GM23338 (cell line): ENCODE measurements at regions not wholly inside any gene's neighbourhood (a gene's known extent, or its start where the extent isn't known, plus 50 kb on each side); places are given as distances from the start of the nearest gene placed in this dataset.

Experiments used
- ATAC-seq: fragments of 200-7000 bp; cut with Tn5 transposase; 3 replicates; pipeline ENCODE4 v1.9.1; 2020
- DNase-seq: peaks from one replicate; pipeline ENCODE4 v3.0.0-alpha.2; 2015; ENCODE audit warnings: low spot score
- H2AFZ ChIP-seq: fragments of 200-600 bp; sonication (generic); 2 replicates; pipeline ENCODE4 v1.8.0; 2016; ENCODE audit warnings: antibody characterized with exemption, mild to moderate bottlenecking, moderate library complexity
- H3F3A ChIP-seq: fragments of 200-600 bp; sonication (generic); replicated peaks from 2 replicates; pipeline ENCODE4 v1.8.0; 2017; ENCODE audit warnings: antibody characterized with exemption, mixed run types, low read depth
- H3K27ac ChIP-seq: fragments of 200-600 bp; sonication (generic); 2 replicates; pipeline ENCODE4 v1.6.1; 2016; ENCODE audit warnings: low read depth
- H3K27me3 ChIP-seq: fragments of 200-600 bp; sonication (generic); 2 replicates; pipeline ENCODE4 v1.8.0; 2016; ENCODE audit warnings: mild to moderate bottlenecking, mixed run types, moderate library complexity; ENCODE audit not compliant: insufficient read depth
- H3K36me3 ChIP-seq: fragments of 200-600 bp; sonication (generic); 2 replicates; pipeline ENCODE4 v1.8.0; 2016; ENCODE audit warnings: mild to moderate bottlenecking; ENCODE audit not compliant: insufficient read depth
- H3K4me1 ChIP-seq: fragments of 200-600 bp; sonication (generic); 2 replicates; pipeline ENCODE4 v1.8.0; 2016; ENCODE audit warnings: mild to moderate bottlenecking, moderate library complexity; ENCODE audit not compliant: insufficient read depth
- H3K4me2 ChIP-seq: fragments of 200-600 bp; sonication (generic); 2 replicates; pipeline ENCODE4 v1.7.1; 2017; ENCODE audit warnings: mixed run types
- H3K4me3 ChIP-seq: fragments of 200-600 bp; sonication (generic); 2 replicates; pipeline ENCODE4 v1.6.1; 2016; ENCODE audit warnings: mixed run types
- H3K79me2 ChIP-seq: fragments of 200-600 bp; sonication (generic); replicated peaks from 2 replicates; pipeline ENCODE4 v1.8.0; 2017; ENCODE audit warnings: mild to moderate bottlenecking; ENCODE audit not compliant: insufficient read depth
- H3K9me2 ChIP-seq: fragments of 200-600 bp; sonication (generic); 2 replicates; pipeline ENCODE4 v1.8.0; 2017; ENCODE audit not compliant: insufficient read depth
- H4K20me1 ChIP-seq: fragments of 200-600 bp; sonication (generic); replicated peaks from 2 replicates; pipeline ENCODE4 v1.8.0; 2017; ENCODE audit warnings: mild to moderate bottlenecking; ENCODE audit not compliant: insufficient read depth
- H3K27ac Mint-ChIP-seq: 2 replicates; pipeline ENCODE4 v1.8.0; 2020; ENCODE audit warnings: inconsistent platforms, mild to moderate bottlenecking, moderate library complexity, mixed read lengths
- H3K27me3 Mint-ChIP-seq: 3 replicates; pipeline ENCODE4 v1.8.0; 2022; ENCODE audit warnings: low read depth, mild to moderate bottlenecking, moderate library complexity, mixed read lengths, inconsistent platforms; ENCODE audit not compliant: insufficient read depth, poor library complexity
- H3K36me3 Mint-ChIP-seq: 3 replicates; pipeline ENCODE4 v1.8.0; 2021; ENCODE audit warnings: low read depth, mild to moderate bottlenecking, inconsistent platforms, moderate library complexity, mixed read lengths
- H3K4me1 Mint-ChIP-seq: 3 replicates; pipeline ENCODE4 v1.8.0; 2020; ENCODE audit warnings: mild to moderate bottlenecking, inconsistent platforms, mixed read lengths
- H3K4me3 Mint-ChIP-seq: 3 replicates; pipeline ENCODE4 v1.8.0; 2021; ENCODE audit warnings: moderate library complexity, mild to moderate bottlenecking, inconsistent platforms, mixed read lengths
- H3K9me3 Mint-ChIP-seq: 3 replicates; pipeline ENCODE4 v1.8.0; 2020; ENCODE audit warnings: moderate library complexity, mild to moderate bottlenecking, inconsistent platforms, mixed read lengths
- CREB1 ChIP-seq: fragments of 250-450 bp; sonication (Bioruptor Pico); IDR thresholded peaks from 2 replicates; pipeline ENCODE4 v1.5.0; 2020; ENCODE audit warnings: low read depth, mild to moderate bottlenecking, moderate library complexity
- EZH2 ChIP-seq: fragments of 200-600 bp; sonication (generic); IDR thresholded peaks from one replicate; pipeline ENCODE4 v1.8.0; 2017; ENCODE audit warnings: antibody characterized with exemption, mild to moderate bottlenecking, low read depth; ENCODE audit not compliant: unreplicated experiment
- JUNB ChIP-seq: IDR thresholded peaks from one replicate; pipeline ENCODE4 v1.6.1; 2016; ENCODE audit warnings: antibody characterized with exemption; ENCODE audit not compliant: unreplicated experiment
- POLR2AphosphoS5 ChIP-seq: IDR thresholded peaks from 2 replicates; pipeline ENCODE4 v1.6.1; 2016; ENCODE audit warnings: antibody characterized with exemption, low read depth
- STAT1 ChIP-seq: IDR thresholded peaks from one replicate; pipeline ENCODE4 v1.6.1; 2016; ENCODE audit warnings: antibody characterized with exemption; ENCODE audit not compliant: unreplicated experiment
- ZNF114 ChIP-seq: fragments of 250-450 bp; sonication (Bioruptor Pico); IDR thresholded peaks from 2 replicates; pipeline ENCODE4 v1.5.0; 2020; ENCODE audit warnings: mild to moderate bottlenecking, moderate library complexity
- ZNF331 ChIP-seq: fragments of 250-450 bp; sonication (Bioruptor Pico); IDR thresholded peaks from 2 replicates; pipeline ENCODE4 v1.5.0; 2020; ENCODE audit warnings: low read depth, mild to moderate bottlenecking, moderate library complexity
- TF ChIP-seq, protein P1 (sequence below): IDR thresholded peaks from 2 replicates; pipeline ENCODE4 v1.6.1; 2016; ENCODE audit warnings: antibody characterized with exemption
- TF ChIP-seq, protein P2 (sequence below): fragments of 250-450 bp; sonication (Bioruptor Pico); IDR thresholded peaks from 2 replicates; pipeline ENCODE4 v1.5.0; 2020; ENCODE audit warnings: mild to moderate bottlenecking, moderate library complexity
- TF ChIP-seq, protein P3 (sequence below), 2 experiments: fragments of 200-600 bp in 1 of 2; sonication (generic) in 1 of 2; conservative IDR thresholded peaks; 2 replicates each; pipeline versions ENCODE4 v1.5.1 to v1.6.1; 2016 to 2017; ENCODE audit warnings: antibody characterized with exemption in 2 of 2, low read depth in 2 of 2, mild to moderate bottlenecking in 2 of 2, moderate library complexity in 1 of 2

DNA sequence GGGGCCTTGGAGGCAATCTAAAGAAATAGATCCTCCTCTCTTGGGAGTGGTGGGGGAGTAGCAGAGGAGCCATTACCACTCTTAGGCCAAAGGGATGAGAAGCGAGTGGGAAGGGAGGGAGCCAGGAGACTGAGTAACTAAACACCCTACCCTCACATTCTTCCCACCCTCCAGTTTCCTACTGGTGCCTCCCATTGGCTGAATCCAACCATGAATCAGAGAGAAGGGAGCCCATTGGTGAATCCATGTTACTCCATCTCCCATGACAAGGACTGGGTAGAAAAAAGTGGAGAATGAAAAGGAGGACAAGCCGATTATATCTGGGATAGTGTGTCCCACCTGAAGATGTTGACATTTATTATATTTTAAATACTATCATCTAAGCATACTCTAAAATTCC is 76.8 kb upstream of the LHX5 start:
- TF ChIP-seq, protein P1, sequence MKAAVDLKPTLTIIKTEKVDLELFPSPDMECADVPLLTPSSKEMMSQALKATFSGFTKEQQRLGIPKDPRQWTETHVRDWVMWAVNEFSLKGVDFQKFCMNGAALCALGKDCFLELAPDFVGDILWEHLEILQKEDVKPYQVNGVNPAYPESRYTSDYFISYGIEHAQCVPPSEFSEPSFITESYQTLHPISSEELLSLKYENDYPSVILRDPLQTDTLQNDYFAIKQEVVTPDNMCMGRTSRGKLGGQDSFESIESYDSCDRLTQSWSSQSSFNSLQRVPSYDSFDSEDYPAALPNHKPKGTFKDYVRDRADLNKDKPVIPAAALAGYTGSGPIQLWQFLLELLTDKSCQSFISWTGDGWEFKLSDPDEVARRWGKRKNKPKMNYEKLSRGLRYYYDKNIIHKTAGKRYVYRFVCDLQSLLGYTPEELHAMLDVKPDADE = no peak
- TF ChIP-seq, protein P2, sequence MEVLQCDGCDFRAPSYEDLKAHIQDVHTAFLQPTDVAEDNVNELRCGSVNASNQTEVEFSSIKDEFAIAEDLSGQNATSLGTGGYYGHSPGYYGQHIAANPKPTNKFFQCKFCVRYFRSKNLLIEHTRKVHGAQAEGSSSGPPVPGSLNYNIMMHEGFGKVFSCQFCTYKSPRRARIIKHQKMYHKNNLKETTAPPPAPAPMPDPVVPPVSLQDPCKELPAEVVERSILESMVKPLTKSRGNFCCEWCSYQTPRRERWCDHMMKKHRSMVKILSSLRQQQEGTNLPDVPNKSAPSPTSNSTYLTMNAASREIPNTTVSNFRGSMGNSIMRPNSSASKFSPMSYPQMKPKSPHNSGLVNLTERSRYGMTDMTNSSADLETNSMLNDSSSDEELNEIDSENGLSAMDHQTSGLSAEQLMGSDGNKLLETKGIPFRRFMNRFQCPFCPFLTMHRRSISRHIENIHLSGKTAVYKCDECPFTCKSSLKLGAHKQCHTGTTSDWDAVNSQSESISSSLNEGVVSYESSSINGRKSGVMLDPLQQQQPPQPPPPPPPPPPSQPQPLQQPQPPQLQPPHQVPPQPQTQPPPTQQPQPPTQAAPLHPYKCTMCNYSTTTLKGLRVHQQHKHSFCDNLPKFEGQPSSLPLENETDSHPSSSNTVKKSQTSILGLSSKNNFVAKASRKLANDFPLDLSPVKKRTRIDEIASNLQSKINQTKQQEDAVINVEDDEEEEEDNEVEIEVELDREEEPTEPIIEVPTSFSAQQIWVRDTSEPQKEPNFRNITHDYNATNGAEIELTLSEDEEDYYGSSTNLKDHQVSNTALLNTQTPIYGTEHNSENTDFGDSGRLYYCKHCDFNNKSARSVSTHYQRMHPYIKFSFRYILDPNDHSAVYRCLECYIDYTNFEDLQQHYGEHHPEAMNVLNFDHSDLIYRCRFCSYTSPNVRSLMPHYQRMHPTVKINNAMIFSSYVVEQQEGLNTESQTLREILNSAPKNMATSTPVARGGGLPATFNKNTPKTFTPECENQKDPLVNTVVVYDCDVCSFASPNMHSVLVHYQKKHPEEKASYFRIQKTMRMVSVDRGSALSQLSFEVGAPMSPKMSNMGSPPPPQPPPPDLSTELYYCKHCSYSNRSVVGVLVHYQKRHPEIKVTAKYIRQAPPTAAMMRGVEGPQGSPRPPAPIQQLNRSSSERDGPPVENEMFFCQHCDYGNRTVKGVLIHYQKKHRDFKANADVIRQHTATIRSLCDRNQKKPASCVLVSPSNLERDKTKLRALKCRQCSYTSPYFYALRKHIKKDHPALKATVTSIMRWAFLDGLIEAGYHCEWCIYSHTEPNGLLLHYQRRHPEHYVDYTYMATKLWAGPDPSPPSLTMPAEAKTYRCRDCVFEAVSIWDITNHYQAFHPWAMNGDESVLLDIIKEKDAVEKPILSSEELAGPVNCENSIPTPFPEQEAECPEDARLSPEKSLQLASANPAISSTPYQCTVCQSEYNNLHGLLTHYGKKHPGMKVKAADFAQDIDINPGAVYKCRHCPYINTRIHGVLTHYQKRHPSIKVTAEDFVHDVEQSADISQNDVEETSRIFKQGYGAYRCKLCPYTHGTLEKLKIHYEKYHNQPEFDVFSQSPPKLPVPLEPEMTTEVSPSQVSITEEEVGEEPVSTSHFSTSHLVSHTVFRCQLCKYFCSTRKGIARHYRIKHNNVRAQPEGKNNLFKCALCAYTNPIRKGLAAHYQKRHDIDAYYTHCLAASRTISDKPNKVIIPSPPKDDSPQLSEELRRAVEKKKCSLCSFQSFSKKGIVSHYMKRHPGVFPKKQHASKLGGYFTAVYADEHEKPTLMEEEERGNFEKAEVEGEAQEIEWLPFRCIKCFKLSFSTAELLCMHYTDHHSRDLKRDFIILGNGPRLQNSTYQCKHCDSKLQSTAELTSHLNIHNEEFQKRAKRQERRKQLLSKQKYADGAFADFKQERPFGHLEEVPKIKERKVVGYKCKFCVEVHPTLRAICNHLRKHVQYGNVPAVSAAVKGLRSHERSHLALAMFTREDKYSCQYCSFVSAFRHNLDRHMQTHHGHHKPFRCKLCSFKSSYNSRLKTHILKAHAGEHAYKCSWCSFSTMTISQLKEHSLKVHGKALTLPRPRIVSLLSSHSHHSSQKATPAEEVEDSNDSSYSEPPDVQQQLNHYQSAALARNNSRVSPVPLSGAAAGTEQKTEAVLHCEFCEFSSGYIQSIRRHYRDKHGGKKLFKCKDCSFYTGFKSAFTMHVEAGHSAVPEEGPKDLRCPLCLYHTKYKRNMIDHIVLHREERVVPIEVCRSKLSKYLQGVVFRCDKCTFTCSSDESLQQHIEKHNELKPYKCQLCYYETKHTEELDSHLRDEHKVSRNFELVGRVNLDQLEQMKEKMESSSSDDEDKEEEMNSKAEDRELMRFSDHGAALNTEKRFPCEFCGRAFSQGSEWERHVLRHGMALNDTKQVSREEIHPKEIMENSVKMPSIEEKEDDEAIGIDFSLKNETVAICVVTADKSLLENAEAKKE (CRISPR knock-in tag) = no peak
- TF ChIP-seq ZNF114 (no peak), JUNB (no peak), ZNF331 (CRISPR knock-in tag) (no peak), EZH2 (no peak), CREB1 (CRISPR knock-in tag) (no peak), POLR2AphosphoS5 (no peak), STAT1 (no peak)
- TF ChIP-seq, protein P3, sequence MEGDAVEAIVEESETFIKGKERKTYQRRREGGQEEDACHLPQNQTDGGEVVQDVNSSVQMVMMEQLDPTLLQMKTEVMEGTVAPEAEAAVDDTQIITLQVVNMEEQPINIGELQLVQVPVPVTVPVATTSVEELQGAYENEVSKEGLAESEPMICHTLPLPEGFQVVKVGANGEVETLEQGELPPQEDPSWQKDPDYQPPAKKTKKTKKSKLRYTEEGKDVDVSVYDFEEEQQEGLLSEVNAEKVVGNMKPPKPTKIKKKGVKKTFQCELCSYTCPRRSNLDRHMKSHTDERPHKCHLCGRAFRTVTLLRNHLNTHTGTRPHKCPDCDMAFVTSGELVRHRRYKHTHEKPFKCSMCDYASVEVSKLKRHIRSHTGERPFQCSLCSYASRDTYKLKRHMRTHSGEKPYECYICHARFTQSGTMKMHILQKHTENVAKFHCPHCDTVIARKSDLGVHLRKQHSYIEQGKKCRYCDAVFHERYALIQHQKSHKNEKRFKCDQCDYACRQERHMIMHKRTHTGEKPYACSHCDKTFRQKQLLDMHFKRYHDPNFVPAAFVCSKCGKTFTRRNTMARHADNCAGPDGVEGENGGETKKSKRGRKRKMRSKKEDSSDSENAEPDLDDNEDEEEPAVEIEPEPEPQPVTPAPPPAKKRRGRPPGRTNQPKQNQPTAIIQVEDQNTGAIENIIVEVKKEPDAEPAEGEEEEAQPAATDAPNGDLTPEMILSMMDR (conservative IDR thresholded peaks at IDR 0.05; ENCODE audit: low read depth in 2 of 2) = no peak
- H3K4me3 ChIP-seq = no peak overlapping the region
- 0 out of 2 replicates have a peak, but pooled peaks cover 5% of the 10 kb centered on the region for H3K27me3 ChIP-seq
- 0 out of 2 replicates have a peak, but pooled peaks cover 3% of the 10 kb centered on the region for H3K36me3 ChIP-seq
- ATAC-seq (no peak), DNase-seq (no peak)
- Mint-ChIP-seq H3K9me3 (peaks cover 9% of the 10 kb centered on the region; the same call in 2 of the 3 replicates), H3K36me3 (no peaks in the 10 kb centered on the region), H3K4me3 (no peak overlapping the region), H3K4me1 (peaks cover 7% of the 10 kb centered on the region; the same call in 2 of the 3 replicates), H3K27ac (no peak overlapping the region), H3K27me3 (peaks cover 3% of the 10 kb centered on the region)
- H3F3A ChIP-seq = no peaks in the 10 kb centered on the region
- H3K4me1 ChIP-seq = 0 out of 2 replicates have a peak, but pooled peaks cover 5% of the 10 kb centered on the region
- no peaks in the 10 kb centered on the region for H3K79me2 ChIP-seq
- no peaks in the 10 kb centered on the region for H3K9me2 ChIP-seq
- H2AFZ ChIP-seq = no peak overlapping the region
- no peaks in the 10 kb centered on the region for H4K20me1 ChIP-seq
- H3K27ac ChIP-seq = no peak overlapping the region
- no peak overlapping the region for H3K4me2 ChIP-seq
